Stimulated activated CD4-positive, alpha-beta T cell treated with anti-CD3 and anti-CD28 coated beads, Interleukin-1b, Interleukin-23, amount 100 ng/mL, for 1 hour (primary cell): ENCODE measurements at regions not wholly inside any gene's neighbourhood (a gene's known extent, or its start where the extent isn't known, plus 50 kb on each side); places are given as distances from the start of the nearest gene placed in this dataset.

Experiments used
- DNase-seq, 2 donors: peaks; one replicate each; pipeline ENCODE4 v3.0.0-alpha.2; 2020; ENCODE audit warnings: low read depth in 2 of 2

GRCh38 chr3:106386050-106386449, 517.2 kb upstream of the CBLB start:
- DNase-seq: no peak

- no peak for DNase-seq
These were observed 524.1 kb upstream of the CBLB start for GRCh38 chr3:106392915-106393314.

- DNase-seq: no peak
These were observed 528.2 kb upstream of the CBLB start for GRCh38 chr3:106397006-106397405.

- DNase-seq: no peak
These were observed 530.2 kb upstream of the CBLB start for GRCh38 chr3:106398891-106399600.

- DNase-seq: no peak
These were observed 530.9 kb upstream of the CBLB start for GRCh38 chr3:106399761-106400160.

GRCh38 chr3:106401666-106402490, 533.1 kb upstream of the CBLB start:
- no peak for DNase-seq

GRCh38 chr3:106403371-106404145, 534.7 kb upstream of the CBLB start:
- DNase-seq: no peak

- no peak for DNase-seq
These were observed 544.9 kb upstream of the CBLB start for GRCh38 chr3:106413683-106414082.

GRCh38 chr3:106420628-106421027, 551.8 kb upstream of the CBLB start:
- DNase-seq: no peak

GRCh38 chr3:106421426-106421825, 552.6 kb upstream of the CBLB start:
- no peak for DNase-seq

GRCh38 chr3:106421909-106422308, 553.1 kb upstream of the CBLB start:
- DNase-seq: no peak

GRCh38 chr3:106423321-106424225, 554.8 kb upstream of the CBLB start:
- DNase-seq: no peak

GRCh38 chr3:106425026-106425425, 556.2 kb upstream of the CBLB start:
- no peak for DNase-seq

GRCh38 chr3:106425916-106426315, 557.1 kb upstream of the CBLB start:
- no peak for DNase-seq

GRCh38 chr3:106428565-106428994, 559.8 kb upstream of the CBLB start:
- DNase-seq: no peak

- no peak for DNase-seq
These were observed 562.9 kb upstream of the CBLB start for GRCh38 chr3:106431721-106432120.

- no peak for DNase-seq
These were observed 567.2 kb upstream of the CBLB start for GRCh38 chr3:106435899-106436453.

- DNase-seq: no peak
These were observed 570.1 kb upstream of the CBLB start for GRCh38 chr3:106438887-106439286.

GRCh38 chr3:106440672-106441071, 571.9 kb upstream of the CBLB start:
- no peak for DNase-seq

- no peak for DNase-seq
These were observed 577.5 kb upstream of the CBLB start for GRCh38 chr3:106446271-106446670.

GRCh38 chr3:106447723-106448301, 579.0 kb upstream of the CBLB start:
- no peak for DNase-seq
